ENCODE measurements at regions not wholly inside any gene's neighbourhood (a gene's known extent, or its start where the extent isn't known, plus 50 kb on each side); places are given as distances from the start of the nearest gene placed in this dataset.
"Not testable (repeated sequence)": the region's sequence is repeated elsewhere in the genome, so short reads cannot be mapped to it uniquely, and the experiment has no call there.

DNA sequence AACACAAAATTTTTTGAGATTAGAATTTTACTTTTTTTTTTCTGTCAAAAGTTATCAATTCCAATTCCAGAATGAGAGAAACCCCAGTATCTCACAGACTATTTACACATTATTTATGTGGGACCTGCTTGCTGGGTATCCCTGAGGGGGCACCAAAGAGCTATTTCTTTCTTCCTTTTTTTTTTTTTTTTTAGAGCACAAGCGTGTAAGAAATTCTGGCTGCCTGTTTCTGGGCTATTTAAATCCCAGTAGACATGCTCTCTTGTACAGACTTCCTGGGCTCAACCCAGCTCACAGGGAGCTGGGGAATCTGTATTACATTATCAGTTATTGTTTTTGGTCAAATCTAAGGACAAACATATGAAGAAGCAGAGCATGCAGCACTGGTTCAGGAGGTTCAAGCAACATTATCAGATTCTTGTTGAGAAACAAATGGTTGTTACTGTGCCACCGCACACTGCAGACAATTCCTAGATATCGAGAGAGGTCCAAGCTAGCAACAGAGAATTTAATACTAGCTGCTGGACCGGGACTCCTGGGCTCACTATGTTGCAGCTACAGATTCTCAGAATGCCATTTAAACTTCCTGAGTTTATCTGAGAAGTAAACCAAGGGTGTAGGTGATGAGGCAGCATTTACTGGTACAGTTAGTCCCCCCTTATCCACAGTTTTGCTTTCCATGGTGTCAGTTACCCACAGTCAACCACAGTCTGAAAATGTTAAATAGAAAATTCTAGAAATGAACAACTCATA is 83.3 kb upstream of the NBPF26 start:
- H3K36me3 Mint-ChIP-seq (ENCODE audit: low read depth); H3K27ac Mint-ChIP-seq; H3K9me3 Mint-ChIP-seq; intact Hi-C loops (cut with micrococcal nuclease); H3K4me3 Mint-ChIP-seq; H3K27me3 Mint-ChIP-seq (ENCODE audit: insufficient read depth); DNase-seq (ENCODE audit: low spot score); H3K4me1 Mint-ChIP-seq (ENCODE audit: low read depth): not testable (repeated sequence)

DNA sequence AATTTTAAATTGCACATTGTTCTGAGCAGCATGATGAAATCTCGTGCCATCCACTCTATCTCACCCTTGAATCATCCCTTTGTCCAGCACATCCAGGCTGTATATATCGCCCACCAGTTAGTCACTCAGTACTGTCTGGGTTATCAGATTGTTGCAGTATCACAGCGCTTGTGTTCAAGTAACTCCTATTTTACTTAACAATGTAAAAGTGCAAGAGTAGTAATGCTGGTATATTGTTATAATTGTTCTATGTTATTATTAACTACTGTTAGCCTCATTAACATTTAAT is 82.8 kb upstream of the NBPF26 start:
- H3K36me3 Mint-ChIP-seq (ENCODE audit: low read depth); H3K27me3 Mint-ChIP-seq (ENCODE audit: insufficient read depth); H3K27ac Mint-ChIP-seq; intact Hi-C loops (cut with micrococcal nuclease); H3K9me3 Mint-ChIP-seq; DNase-seq (ENCODE audit: low spot score); H3K4me1 Mint-ChIP-seq (ENCODE audit: low read depth); H3K4me3 Mint-ChIP-seq: not testable (repeated sequence)

DNA sequence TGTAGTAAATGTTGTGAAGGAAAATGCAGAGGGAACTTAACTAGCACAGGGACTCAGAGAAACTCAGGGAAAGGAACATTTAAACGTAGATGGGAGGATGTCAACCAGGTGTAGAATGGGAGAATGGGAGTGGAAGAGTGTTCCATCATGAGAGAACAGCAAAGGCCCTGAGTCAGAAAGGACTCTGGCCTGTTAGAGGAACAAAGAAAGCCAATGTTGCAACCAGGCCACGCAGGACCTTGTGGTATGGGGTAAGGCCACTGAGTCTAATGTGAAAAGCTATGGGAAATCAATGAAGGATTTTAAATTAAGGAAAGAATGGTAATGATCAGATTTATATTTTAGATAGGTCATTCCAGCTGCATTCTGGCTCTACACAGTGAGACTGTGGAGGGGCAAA is 76.6 kb upstream of the NBPF26 start:
- DNase-seq (ENCODE audit: low spot score); H3K27me3 Mint-ChIP-seq (ENCODE audit: insufficient read depth); H3K4me1 Mint-ChIP-seq (ENCODE audit: low read depth); H3K36me3 Mint-ChIP-seq (ENCODE audit: low read depth); H3K4me3 Mint-ChIP-seq; intact Hi-C loops (cut with micrococcal nuclease); H3K9me3 Mint-ChIP-seq; H3K27ac Mint-ChIP-seq: not testable (repeated sequence)

DNA sequence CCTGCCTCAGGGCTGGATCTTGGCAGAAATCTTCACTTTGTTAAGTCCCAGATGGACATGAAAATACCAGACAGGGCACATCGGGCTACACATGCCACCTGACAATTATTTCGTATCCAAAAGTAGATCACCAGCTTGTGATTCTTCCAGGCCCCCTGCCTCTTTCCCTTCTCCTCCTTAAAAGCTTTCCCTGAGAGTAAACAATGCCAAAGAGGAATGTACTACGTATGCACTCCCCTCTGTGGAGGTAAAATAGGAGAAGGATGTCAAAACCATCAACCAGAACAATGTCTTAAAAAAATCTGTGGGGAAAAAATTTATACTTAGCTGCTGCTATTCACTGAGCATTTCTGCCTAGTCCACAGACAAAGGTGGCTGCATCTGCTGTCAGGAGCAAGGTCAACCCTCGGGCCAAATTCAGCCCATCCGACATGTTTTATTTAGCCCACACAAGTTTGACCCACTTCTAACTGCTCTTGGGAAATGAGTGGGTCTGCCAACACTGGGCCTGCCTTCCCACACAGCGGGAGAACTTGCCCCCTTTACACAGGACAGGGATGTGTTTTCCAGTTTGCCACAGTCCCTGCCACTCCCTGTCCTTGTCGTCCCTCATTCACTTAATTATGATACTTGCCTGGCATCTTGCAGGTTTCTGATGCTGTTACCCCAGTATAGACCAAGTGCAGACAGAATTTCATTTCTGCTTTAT is 74.7 kb upstream of the NBPF26 start:
- H3K9me3 Mint-ChIP-seq; H3K4me3 Mint-ChIP-seq; H3K27me3 Mint-ChIP-seq (ENCODE audit: insufficient read depth); DNase-seq (ENCODE audit: low spot score); H3K4me1 Mint-ChIP-seq (ENCODE audit: low read depth); H3K27ac Mint-ChIP-seq; H3K36me3 Mint-ChIP-seq (ENCODE audit: low read depth); intact Hi-C loops (cut with micrococcal nuclease): not testable (repeated sequence)

DNA sequence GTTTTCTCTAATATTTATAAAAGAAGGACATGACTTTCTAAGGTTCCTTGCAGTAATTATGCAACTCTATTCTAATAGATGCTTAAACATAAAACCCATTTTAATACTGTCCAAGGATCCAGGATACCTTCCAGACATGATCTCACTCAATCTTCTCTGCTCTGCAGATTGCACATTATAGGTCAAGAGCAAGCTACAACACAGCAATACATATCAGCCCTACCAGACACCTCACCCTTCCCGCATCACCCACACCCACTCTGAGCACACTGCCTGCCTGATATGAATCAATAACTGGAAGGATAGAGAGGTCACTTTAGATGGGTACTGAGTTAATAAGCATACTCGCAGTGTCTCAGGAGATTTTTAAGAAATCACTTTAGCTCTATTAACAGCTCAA is 74.0 kb upstream of the NBPF26 start:
- H3K27ac Mint-ChIP-seq; H3K9me3 Mint-ChIP-seq; intact Hi-C loops (cut with micrococcal nuclease); H3K36me3 Mint-ChIP-seq (ENCODE audit: low read depth); DNase-seq (ENCODE audit: low spot score); H3K4me3 Mint-ChIP-seq; H3K4me1 Mint-ChIP-seq (ENCODE audit: low read depth); H3K27me3 Mint-ChIP-seq (ENCODE audit: insufficient read depth): not testable (repeated sequence)

DNA sequence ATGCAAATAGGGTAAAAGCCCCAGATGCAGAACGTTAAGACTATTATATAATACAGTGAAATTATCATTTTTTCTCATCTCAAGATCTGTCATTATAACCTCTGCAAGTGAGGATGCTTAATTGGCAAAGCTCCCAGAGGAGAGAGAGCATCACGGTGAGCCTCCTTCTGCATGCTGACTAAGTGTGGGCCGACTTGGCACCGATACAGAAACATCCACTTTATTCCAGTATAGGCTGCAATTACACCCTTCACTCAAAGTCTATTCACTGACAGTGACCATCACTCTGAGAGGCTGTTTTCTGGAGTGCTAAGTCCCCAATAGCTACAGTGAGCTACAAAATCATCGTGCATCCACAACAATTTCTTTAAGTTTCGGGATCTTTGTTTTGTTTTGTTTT is 69.6 kb upstream of the NBPF26 start:
- H3K27me3 Mint-ChIP-seq (ENCODE audit: insufficient read depth); H3K36me3 Mint-ChIP-seq (ENCODE audit: low read depth); DNase-seq (ENCODE audit: low spot score); H3K4me1 Mint-ChIP-seq (ENCODE audit: low read depth); H3K27ac Mint-ChIP-seq; H3K4me3 Mint-ChIP-seq; H3K9me3 Mint-ChIP-seq; intact Hi-C loops (cut with micrococcal nuclease): not testable (repeated sequence)

DNA sequence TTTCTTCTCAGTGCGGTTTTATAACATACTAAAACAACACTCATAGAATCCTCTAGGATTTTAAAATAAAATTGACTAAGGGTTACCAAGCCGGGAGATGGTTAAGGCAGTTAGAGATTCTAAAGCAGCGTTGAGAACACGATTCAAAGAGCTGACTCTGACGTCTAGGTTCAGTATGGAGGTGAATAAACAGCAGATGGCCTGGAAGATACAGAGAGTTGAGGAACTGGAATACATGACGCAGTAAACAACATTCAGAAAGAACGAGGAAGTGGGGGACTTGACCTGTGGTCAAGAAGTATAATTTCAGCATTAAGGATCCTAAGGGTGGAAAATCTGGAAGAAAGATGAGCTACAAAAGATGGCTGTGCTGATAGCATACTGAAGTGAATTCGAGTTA is 68.4 kb upstream of the NBPF26 start:
- H3K27ac Mint-ChIP-seq; intact Hi-C loops (cut with micrococcal nuclease); H3K9me3 Mint-ChIP-seq; H3K4me3 Mint-ChIP-seq; H3K36me3 Mint-ChIP-seq (ENCODE audit: low read depth); H3K4me1 Mint-ChIP-seq (ENCODE audit: low read depth); DNase-seq (ENCODE audit: low spot score); H3K27me3 Mint-ChIP-seq (ENCODE audit: insufficient read depth): not testable (repeated sequence)

DNA sequence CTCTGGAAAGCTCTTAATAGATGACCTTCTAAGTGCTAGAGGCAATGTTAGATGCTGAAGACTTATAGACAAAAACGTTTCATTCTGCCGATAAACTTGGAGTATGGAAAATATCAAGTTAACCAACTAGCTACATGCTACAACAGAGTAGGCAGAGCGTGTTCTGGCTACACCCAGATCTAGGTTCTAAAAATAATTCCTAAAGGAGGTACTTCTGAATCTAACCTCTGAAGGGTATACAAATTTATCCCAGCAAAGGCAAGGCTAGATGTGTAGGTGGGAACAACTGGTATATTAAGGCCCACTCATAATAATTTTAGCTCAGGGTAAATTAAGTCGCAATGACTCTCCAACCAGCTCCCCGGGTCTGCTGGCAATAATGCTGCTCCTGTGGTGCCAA is 67.6 kb upstream of the NBPF26 start:
- intact Hi-C loops (cut with micrococcal nuclease); H3K4me3 Mint-ChIP-seq; H3K27me3 Mint-ChIP-seq (ENCODE audit: insufficient read depth); H3K27ac Mint-ChIP-seq; H3K4me1 Mint-ChIP-seq (ENCODE audit: low read depth); H3K36me3 Mint-ChIP-seq (ENCODE audit: low read depth); DNase-seq (ENCODE audit: low spot score); H3K9me3 Mint-ChIP-seq: not testable (repeated sequence)

DNA sequence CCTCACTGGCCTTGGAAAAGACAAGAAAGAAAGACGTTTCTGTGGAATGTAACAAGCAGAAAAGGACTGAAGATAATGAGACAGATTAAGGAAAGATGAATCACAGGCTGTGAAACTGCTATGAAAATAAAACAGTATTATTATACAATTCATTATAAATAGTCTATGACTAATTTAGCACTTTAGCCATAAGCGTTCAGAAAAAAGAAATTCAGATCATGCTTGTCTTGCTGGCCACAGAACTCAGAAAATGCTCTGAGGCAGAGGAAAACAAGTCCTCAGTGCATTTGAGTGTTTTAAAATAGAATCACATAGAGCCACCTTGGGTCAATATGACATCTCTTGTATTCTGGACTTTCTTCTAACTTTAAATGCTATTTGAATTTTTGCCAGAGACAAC is 65.9 kb upstream of the NBPF26 start:
- H3K9me3 Mint-ChIP-seq; H3K27ac Mint-ChIP-seq; intact Hi-C loops (cut with micrococcal nuclease); DNase-seq (ENCODE audit: low spot score); H3K4me3 Mint-ChIP-seq; H3K36me3 Mint-ChIP-seq (ENCODE audit: low read depth); H3K27me3 Mint-ChIP-seq (ENCODE audit: insufficient read depth); H3K4me1 Mint-ChIP-seq (ENCODE audit: low read depth): not testable (repeated sequence)

DNA sequence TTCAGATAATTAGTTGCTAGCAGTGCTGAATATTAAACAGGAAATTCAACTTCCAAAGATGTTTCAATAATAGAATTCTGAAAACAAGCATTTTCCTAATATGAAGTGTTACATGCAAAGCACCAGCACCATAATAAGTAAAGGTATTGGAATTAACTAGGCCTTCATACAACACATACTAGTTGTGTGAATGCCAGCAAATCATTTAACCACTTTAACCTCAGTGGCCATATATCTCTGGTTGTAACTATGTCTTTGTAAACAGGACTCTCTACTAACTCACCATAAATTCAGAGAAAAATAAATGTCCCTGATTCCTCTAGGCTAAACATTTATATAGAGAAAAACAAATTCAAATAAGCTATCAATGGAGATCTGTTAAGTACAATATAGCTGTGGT is 65.1 kb upstream of the NBPF26 start:
- H3K9me3 Mint-ChIP-seq; H3K27me3 Mint-ChIP-seq (ENCODE audit: insufficient read depth); H3K4me1 Mint-ChIP-seq (ENCODE audit: low read depth); H3K4me3 Mint-ChIP-seq; H3K36me3 Mint-ChIP-seq (ENCODE audit: low read depth); intact Hi-C loops (cut with micrococcal nuclease); H3K27ac Mint-ChIP-seq; DNase-seq (ENCODE audit: low spot score): not testable (repeated sequence)

DNA sequence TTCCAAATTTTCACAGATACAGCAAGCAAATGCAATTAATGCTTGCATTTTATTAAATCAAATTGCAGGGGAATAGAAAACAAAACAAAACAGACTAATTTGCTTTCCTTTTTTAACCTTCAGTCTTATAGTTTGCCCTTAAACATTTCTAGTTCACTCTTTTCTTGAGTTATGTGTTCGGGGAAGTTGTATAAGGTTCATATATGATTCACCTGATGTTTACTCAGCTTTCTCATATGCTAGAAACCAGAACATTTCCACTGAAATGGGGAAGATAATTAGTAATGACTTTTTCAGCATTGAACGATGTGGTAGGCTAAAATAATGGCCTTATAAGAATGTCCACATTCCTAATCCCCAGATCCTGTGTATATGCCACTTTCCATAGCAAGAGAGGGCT is 64.6 kb upstream of the NBPF26 start:
- H3K36me3 Mint-ChIP-seq (ENCODE audit: low read depth); H3K27me3 Mint-ChIP-seq (ENCODE audit: insufficient read depth); intact Hi-C loops (cut with micrococcal nuclease); H3K4me1 Mint-ChIP-seq (ENCODE audit: low read depth); DNase-seq (ENCODE audit: low spot score); H3K27ac Mint-ChIP-seq; H3K9me3 Mint-ChIP-seq; H3K4me3 Mint-ChIP-seq: not testable (repeated sequence)

DNA sequence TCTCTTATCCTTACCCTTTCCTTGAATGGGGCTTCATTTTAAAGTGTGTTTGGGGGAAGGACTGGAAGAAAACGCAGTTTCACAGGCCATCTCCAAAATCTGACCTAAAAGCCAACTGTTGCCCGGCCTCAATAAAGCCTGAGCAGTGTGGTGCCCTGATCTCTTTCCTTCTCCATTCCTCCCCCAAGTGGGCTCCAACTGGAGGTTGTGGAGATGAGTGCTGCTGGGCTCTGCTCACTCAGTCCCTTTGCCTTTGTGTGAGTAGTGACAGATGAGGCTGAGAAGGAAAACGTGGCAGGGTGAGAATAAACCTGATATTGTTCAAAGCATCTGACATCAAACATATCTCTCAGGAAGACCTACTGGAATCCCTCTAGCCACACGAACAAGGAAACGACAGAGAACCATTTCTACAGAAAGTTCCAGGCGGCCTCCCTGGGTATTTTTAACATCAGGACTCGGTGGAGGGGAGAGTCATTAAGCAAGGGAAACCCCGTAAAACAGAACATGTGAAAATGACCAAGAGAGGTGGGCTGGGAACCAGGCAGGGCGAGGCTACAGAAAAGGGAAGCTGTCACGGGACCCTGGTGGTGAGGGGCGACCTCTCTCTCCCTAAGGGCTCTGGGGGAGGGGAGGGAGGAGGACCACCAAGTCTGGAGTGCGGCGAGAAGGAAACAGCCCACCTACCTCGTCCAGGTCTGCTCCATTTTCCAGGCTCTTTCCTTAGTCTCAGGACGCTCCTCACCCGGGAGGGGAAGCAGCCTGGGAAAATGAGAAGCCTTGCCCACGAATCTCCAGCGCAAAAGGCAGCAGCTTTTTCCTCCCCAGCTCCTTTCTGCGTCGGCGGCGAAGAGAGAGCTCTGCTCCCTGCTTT is 59.1 kb upstream of the NBPF26 start:
- H3K27ac Mint-ChIP-seq = not testable (repeated sequence)

DNA sequence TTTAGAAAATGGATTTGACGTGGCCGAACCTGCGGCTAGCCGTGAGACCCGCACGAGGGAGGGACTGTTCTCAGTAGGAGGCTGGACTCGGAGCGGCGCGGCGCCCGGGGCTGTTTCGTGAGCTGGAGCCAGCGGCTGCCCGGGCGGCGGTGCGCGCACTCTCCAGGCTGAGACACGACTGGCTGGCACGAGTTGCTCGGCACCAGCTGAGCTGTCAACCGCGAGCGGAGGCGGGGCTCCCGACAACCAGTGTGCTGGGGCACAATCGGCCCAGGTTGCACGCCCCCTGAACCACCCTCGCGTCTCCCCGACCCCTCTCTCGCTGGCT is 58.5 kb upstream of the NBPF26 start:
- H3K27ac Mint-ChIP-seq; H3K4me3 Mint-ChIP-seq; H3K4me1 Mint-ChIP-seq (ENCODE audit: low read depth); H3K9me3 Mint-ChIP-seq; intact Hi-C loops (cut with micrococcal nuclease); DNase-seq (ENCODE audit: low spot score); H3K36me3 Mint-ChIP-seq (ENCODE audit: low read depth); H3K27me3 Mint-ChIP-seq (ENCODE audit: insufficient read depth): not testable (repeated sequence)

More for the DNA sequence above, 59.1 kb upstream of the NBPF26 start:
- H3K4me1 Mint-ChIP-seq (ENCODE audit: low read depth); H3K9me3 Mint-ChIP-seq; H3K27me3 Mint-ChIP-seq (ENCODE audit: insufficient read depth); intact Hi-C loops (cut with micrococcal nuclease); H3K4me3 Mint-ChIP-seq; DNase-seq (ENCODE audit: low spot score); H3K36me3 Mint-ChIP-seq (ENCODE audit: low read depth): not testable (repeated sequence)
